Ovary (tissue), 3 donors: ENCODE measurements at regions not wholly inside any gene's neighbourhood (a gene's known extent, or its start where the extent isn't known, plus 50 kb on each side); places are given as distances from the start of the nearest gene placed in this dataset.

Experiments
- CTCF ChIP-seq, 3 donors: fragments of 450-650 bp in 2 of 3; fragments of 200-600 bp in 1 of 3; IDR thresholded peaks; one replicate each; pipeline versions ENCODE4 v1.5.1 to v1.8.0; 2016 to 2022; ENCODE audit warnings: antibody characterized with exemption in 3 of 3, mild to moderate bottlenecking in 1 of 3
- POLR2A ChIP-seq: fragments of 450-650 bp; IDR thresholded peaks from one replicate; pipeline ENCODE4 v1.6.1; 2017; ENCODE audit warnings: antibody characterized with exemption, mild to moderate bottlenecking, moderate library complexity
- donor health status: DM: no; HTN: no; CAD: no.

- no peak for TF ChIP-seq CTCF (IDR thresholded peaks at IDR 0.05)
- TF ChIP-seq POLR2A = no peak
Observed at GRCh38 chr12:131356485-131357184, 354.3 kb upstream of the SFSWAP start.
